Dermis microvascular lymphatic vessel endothelial cell (primary cell): ENCODE measurements at regions not wholly inside any gene's neighbourhood (a gene's known extent, or its start where the extent isn't known, plus 50 kb on each side); places are given as distances from the start of the nearest gene placed in this dataset.
A peak's percentile ranks its signal among the peaks of the same experiment; 100 is the strongest.
"Not testable (repeated sequence)": the region's sequence is repeated elsewhere in the genome, so short reads cannot be mapped to it uniquely, and the experiment has no call there.

Experiments used
- DNase-seq, 2 donors: peaks; one replicate each; pipeline versions ENCODE4 v3.0.0 to v3.0.0-alpha.2; 2010; ENCODE audit warnings: low read depth in 2 of 2

DNA sequence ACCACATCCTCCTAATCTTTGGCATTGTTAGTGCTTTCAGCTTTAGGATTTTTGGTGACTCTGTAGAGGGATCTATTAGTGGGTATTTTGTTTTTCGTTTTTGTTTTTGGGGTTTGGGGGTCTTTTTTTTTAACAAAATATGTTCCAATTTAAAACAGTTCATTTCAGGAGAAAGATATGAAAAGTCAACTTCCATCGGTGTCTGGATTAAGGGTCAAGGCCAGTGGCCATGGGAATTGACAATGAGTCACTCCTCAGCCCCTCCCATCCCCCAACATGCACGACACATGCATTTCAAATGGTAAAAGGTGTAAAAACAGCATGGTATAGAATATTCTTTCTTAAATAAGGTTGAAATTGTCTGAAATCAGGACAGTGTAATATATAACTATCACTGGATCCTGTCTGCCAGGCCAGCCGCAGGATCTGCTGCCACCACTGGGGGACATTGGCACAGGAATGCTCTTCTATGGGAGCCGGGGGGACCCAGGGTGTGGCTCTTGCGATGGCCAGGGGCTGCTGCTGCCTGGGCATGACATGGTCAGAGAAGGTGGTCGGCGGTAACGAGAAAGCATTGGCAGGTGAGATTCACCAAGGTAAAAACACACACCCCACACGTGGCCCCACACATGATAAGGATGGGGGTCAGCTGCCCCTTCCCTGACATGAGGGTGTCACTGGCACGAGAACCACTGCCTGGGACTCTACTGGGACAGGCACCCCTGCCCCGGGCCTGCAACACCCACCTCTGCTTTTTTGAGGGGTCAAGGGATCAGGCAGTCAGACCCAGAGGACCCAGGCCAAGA is 126.2 kb upstream of the KCTD7 start:
- DNase-seq = no peak

DNA sequence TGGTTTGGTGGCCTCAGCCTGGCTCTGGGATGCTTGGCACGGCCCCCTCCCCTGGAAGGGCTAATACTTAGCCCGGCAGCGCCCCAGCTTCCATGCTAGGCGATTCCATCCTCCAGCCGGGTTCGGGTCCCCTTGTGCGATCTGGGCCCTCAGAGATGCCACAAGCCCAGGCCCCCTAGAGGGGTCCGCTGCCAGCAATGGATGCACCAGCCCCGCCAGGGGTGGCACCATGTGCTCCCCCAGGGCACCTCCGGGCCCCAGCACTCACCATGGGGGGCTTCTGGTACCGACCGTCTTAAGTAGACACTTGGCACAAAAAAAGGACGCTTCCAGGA is 125.7 kb upstream of the KCTD7 start:
- no peak for DNase-seq

DNA sequence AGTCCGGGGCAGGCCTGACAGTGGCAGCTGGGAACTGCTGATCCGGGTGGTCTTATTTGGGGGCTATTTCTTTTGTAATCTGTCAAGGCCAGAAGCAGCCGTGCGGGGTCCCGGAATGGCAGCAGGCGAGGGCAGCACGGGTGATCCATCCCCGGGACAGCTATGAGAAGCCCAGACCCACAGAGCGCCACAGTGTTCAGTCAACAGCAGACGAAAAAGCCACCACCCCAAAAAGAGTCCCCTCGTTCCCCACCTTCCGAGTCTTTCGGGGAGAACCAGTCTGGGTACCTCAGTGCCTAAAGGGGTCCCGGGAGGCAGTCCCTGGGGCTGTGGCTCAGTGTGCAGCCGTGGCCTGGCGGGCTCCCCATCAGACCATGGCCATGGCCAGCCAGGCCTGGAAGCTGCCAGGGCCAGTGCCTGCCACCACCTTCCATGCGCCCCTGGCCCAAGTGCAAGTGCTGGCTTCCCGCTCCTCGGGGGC is 125.1 kb upstream of the KCTD7 start:
- DNase-seq = no peak

DNA sequence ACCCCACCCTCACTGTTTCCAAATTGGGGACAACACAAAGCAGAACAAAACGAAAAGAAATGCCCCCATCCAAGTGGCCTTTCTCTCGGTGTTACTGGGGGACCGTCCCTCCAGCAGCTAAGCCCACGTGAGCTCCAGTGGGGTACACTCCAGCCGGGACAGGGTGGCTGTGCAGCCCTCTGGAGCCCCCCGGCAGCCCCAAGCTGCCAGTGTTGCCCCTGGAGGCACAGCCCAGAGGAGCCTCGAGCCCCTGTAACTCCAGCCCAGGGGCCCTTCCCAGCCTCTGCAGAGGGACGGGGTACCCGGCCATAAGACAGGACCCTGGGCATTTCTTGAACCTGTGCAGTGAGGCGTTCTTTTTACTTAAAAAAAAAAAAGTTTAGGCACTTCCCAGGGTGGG is 124.5 kb upstream of the KCTD7 start:
- no peak for DNase-seq

DNA sequence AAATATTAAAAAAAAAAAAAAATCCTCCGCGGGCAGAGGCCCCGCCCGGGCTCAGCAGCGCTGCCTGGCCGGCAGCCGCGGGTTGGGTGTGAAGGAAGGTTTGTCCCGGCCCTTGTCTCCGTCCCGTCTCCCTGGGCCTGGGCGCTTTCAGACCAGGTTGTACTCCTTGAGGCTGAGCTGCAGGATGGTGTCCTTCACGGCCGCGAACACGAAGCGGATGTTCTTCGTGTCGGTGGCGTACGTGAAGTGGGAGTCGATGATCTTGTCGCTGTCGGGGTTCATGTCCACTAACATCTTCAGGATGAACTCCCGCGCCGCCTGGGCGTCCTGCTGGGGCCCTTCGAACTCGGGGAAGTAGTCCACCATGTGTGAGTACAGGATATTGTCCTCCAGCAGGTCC is 123.7 kb upstream of the KCTD7 start:
- no peak for DNase-seq

DNA sequence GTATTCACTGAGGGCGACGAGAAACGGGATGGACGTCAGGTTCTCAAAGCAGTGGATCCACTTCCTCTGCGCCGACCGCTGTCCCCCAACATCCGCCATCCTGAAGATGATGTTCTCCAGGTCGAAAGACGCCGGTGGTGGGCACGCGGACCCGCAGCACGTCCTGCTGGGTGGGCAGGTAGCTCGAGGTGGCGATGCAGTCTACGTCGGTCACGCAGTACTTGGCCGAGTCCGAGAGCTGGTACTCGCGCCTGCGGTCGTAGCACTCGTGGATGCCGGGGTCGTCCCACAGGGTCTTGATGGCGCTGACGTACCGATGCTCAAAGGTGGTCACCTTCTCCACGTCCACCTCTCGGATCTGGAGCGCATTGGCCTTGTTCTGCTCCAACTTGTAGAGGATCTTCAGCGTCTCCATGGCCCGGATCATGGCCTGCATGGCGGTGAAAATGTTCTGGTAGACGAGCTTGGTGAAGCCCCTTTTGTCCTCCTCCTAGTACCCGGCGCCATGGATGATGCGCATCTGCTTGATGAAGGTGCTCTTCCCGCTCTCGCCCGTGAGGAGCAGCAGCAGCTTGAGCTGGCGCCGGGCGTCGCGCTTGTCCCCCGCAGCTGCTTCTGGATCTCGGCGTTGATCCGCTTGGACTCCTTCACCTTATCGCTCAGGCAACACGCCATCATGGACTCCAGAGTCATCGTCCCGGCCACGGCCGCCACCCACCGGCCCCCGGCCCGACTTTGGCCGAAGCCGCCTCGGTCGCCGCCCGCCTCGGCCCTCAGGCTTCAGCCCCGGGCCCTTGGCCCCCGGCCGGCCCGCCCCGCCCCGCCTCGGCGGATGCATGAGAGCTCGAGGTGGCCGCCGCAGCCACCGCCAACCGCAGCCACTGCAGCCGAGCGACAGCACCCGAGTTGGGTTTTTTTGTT is 122.9 kb upstream of the KCTD7 start:
- DNase-seq = peak in 1 of 2 donors; percentile 11

DNA sequence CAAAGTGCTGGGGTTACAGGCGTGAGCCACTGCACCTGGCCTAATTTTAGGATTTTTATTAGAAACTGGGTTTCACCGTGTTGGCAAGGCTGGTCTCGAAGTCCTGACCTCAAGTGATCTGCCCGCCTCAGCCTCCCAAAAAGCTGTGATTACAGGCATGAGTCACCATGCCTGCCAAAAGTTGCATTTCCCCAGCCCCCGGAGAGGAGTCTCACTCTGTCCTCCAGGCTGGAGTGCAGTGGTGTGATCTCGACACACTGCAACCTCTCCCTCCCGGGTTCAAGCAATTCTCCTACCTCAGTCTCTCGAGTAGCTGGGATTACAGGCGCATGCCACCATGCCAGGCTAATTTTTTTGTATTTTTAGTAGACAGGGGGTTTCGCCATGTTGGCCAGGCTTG is 122.0 kb upstream of the KCTD7 start:
- not testable (repeated sequence) for DNase-seq

DNA sequence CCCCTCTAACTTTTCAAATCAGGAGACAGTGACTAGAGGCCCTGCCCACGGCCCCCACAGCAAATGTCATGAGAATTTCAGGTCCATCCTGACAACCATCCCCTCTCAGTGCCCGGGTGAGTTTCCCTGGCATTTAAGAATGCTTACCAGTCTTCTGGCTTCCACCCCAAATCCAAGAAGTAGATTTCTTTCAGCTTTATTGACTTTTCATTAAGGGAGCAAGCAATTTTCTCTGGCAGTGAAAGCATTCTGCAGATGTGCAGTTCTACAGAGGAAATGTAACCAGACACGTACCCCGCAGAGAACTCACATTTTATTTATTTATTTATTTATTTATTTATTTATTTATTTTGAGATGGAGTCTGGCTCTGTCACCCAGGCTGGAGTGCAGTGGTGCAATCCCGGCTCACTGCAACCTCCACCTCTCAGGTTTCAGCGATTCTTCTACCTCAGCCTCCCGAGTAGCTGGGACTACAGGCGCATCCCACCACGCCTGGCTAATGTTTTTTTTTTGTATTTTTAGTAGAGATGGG is 120.9 kb upstream of the KCTD7 start:
- DNase-seq = no peak

DNA sequence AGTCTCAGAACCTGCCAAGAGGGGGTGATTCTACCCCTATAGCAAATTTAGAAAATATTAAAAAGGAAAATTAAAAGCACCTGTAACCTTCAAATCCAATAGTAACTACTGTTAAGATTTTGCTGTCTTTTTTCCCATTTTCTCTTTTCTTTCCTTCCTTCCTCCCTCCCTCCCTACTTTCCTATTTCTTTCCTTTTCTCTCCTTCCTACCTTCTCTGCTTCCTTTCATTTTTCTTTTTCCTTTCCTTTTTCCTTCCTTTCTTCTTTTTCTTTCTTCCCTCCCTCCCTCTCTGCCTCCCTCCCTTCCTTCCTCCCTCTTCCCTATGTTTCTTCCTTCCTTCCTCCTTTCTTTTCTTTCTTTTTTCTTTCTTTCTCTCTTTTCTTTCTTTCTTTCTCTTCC is 120.2 kb upstream of the KCTD7 start:
- no peak for DNase-seq

DNA sequence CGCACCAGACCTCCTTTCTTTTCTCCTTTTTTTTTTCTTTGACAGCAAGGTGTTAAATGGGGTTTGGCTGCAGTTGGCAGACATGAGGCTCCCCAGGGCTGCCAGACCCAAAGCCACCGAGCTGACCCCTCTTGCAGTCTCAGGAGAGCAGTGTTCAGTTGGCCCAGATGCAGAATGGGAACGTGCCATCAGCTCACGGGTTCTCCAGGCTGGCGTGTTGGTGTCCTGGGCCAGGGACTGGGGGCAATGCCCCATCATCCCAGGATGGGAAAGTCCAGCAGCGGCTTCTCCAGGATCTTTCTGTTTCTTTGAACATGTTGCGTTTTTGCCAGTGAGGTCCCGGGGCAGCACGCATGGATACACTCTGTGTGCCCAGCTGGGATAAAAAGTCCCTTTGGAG is 114.6 kb upstream of the KCTD7 start:
- DNase-seq = no peak

DNA sequence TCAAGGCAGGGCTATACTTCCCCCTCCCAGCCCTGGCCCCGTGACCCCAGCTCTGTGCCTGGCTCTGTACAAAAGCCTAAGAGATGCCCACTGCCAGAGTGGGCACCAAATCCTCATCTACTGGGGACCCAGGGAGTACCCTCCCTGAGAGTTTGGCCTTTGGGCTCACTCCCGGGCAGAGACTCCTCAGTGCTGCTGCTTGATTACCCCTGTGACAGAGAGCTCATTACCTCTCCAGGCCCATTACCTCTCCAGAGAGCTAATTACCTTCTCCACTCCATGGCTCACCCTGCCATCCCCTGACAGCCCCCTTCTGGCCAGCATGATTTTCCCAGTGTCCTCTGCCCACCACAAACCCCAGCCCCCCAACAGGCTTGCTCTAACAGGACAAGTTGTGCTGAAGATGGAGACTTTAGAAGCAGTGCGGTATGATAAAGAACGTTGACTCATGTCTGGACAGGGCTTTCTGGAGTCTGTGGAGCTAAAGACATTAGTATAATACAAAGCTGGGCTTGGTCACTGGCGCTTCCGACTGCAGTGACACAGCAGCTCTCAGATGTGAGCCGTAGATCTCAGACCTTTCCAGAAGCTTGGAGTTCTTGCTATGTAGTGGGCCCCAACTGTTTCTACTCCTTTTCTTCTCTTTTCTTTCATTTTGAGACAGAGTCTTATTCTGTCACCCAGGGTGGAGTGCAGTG is 111.3 kb upstream of the KCTD7 start:
- DNase-seq = no peak

DNA sequence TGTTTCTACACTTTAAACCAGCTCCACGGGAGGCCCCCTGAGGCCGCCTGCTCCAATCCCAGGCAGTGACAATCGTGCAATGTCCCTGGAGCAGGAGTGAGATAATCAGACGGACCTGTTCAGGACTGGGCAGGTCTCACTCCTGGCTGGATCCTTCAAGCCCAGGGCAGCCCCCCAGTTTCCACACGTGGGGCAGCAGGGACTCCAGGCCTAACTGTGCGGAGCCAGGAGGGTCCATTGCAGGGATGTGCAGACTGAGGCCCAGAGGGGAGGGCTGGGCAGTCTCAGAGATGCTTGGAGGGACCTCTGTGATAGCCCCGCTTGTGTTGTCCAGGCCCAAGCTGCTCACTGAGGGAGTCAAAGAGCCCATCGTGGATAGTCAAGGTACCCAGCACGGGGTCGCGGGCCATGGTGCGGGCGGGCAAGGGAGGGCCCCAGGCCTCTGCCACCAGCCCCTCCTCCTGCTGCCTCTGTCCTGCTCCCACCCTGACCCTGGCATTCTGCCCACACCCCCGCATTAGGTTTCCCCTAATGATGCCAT is 110.5 kb upstream of the KCTD7 start:
- DNase-seq = no peak

DNA sequence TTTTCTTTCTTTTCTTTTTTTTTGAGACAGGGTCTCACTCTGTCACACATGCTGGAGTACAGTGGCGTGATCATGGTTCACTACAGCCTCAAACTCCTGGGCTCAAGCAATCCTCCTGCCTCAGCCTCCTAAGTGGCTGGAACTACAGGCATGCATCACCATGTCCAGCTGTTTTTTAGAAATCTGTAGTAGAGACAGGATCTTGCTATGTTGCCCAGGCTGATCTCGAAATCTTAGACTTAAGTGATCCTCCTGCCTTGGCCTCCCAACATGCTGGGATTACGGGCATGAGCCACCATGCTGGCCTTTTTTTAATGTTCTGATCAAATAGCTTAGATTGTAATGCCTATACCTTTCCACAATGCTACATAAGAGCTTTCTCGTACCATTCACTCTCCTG is 107.0 kb upstream of the KCTD7 start:
- no peak for DNase-seq

DNA sequence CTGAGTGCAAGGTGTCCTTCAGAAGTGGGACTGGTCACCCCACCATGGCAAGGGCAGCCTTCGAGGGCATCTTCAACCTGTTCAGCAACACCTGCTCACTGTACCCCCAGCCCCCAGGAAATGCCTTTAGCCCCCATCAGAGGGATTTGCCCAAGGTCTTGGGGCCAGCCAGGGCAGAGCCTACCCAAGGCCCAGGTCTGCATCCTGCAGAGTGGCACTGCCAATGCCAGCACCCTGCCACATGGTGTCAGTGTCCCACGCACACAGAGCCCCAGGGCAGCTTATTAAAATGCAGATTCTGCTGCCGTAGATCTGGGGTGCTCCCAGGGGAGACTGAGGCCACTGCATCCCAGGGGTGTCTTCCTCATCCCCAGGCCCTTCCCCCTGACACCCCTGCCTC is 106.2 kb upstream of the KCTD7 start:
- no peak for DNase-seq

DNA sequence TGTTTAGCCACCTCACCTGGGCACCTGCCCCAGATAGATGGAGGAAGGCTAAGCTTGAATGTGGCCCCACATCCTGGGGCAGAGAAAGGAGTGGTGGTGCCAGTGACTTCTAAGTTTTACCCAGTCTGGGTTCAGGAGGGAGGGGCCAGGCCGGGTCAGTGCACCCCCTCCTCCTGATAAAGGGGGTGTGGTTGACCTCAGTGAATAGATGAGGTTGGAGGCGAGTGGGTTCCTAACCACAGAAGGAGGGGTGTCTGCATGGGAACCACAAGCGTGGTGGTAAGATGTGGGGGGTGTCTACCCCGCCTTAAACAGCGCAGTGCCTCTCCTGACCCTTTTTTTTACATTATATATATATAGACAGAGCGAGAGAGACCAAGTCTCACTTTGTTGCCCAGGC is 105.3 kb upstream of the KCTD7 start:
- DNase-seq = no peak

DNA sequence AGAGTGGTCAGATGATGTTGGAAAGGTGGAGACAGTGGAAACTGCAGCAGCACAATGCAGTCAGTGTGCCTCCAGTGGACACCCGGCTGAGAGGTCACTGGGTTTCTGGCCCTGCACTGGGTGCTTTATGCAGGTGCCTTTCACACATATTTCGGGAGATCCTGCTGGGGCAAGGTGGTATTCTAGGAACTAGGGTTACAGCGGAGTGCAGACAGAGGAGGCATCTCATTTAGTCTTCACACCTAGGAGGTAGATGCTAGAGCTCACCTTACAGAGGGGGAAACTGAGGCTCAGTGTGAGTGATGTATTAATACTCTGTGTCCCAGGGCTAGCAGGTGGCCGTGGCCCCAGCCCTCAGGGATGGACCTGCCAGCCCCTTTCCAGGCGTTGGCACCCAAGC is 103.9 kb upstream of the KCTD7 start:
- no peak for DNase-seq

DNA sequence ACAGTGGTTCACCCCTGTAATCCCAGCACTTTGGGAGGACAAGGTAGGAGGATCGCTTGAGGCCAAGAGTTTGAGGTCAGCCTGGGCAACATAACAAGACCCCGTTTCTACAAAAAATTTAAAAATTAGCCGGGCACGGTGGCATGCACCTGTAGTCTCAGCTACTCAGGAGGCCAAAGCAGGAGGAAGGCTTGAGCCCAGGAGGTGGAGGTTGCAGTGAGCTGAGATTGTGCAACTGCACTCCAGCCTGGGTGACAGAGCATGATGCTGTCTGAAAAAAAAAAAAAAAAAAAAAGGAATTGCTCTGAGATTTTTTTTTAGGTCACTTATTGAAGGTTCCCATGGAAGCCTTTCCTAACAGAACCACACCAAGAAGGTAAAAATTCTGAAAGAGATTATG is 101.9 kb upstream of the KCTD7 start:
- DNase-seq = not testable (repeated sequence)

DNA sequence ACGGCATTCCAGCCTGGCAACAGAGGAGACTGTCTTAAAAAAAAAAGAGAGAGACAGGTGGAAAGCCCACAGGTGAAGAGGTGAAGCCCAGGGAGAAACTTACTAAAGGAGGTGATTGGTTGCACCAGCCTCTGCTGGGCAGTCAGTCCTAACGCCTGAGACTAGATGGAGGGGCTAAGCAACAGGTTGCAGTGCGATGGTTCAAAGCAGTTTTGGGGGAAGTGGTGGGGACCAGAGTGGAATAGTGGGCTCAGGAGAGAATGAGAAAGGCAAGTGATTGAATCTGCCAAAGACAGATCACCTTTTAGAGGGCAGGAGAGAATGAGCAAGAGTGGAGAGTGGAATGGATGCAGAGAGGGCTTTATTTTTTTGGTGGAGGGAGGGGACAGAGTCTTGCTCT is 100.0 kb upstream of the KCTD7 start:
- no peak for DNase-seq

DNA sequence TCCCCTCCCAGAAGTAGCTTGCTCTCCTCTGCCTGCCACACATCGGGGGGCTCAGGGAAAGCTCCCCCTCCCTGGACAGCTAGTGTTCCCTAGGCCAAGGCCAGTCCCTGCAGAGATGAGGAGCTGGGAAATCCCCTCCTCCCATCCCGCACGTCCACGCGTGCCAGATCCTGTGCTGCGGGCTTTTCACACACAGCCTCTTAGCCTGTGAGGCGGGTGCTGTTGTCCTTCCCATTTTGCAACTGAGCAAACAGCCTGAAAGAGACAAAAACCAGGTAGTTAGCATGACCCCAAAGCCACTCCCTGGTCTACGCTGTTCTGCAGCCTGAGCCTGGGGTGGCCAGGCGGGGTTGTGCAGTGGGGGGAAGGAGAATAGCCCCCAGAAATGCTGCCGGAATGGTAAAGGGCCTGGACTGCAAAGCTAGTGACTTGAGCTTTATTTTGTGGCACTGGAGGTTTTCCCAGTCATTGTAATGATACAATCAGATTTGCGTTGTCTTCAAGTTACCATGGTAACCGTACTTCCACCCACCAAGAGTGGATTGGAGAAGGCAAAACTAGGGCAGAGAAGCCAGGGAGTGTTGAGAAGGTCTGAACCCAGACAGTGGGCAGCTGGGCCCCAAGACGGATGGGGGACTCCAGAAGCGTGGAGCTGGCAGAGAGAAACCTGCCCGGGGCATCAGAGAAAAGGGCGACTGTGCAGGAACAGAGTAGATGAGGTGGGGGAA is 98.6 kb upstream of the KCTD7 start:
- no peak for DNase-seq

DNA sequence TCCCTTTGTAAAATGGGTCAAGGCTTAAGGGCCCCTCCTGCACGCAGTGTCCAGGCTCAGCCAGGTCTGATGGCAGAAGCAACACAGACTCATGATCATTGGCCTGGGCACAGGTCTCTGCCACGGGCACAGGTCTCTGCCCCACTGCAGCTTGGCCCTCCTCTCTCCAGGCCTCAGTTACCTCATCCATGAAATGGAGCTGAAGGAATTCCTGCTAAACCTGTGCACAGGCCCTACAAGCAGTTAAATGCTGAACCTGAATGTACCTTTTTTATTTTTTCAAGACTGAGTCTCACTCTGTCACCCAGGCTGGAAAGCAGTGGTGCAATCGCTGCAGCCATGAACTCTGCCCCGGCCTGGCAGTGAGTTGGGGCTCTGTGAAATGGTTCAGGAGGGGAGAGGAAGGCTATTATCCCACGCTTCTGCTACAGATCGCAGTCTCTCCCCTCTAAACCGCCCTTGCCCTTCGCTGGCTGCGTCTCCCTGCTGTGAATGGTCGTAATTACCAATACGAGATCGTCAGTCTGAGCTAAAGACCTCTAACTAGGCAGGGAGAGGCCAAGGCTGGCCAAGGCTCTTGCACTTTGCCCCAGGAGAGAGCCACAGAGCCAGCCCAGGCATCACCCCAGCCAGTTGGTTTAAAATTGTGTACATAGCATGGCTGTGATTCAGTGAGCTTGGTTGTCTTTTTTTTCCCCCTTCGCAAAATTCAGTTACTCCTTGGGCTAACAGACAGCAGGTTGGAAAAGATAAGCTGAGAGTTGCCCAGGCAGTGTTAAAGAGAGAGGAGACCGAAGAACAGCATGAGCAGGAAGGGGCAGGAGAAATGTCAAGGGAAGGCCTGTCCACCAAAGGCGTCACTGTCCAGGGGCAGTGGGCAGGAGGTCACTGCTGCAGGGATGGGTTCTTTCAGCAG is 93.0 kb upstream of the KCTD7 start:
- DNase-seq = no peak
